ENCODE measurements at regions not wholly inside any gene's neighbourhood (a gene's known extent, or its start where the extent isn't known, plus 50 kb on each side); places are given as distances from the start of the nearest gene placed in this dataset.

- TF ChIP-seq, protein P1, sequence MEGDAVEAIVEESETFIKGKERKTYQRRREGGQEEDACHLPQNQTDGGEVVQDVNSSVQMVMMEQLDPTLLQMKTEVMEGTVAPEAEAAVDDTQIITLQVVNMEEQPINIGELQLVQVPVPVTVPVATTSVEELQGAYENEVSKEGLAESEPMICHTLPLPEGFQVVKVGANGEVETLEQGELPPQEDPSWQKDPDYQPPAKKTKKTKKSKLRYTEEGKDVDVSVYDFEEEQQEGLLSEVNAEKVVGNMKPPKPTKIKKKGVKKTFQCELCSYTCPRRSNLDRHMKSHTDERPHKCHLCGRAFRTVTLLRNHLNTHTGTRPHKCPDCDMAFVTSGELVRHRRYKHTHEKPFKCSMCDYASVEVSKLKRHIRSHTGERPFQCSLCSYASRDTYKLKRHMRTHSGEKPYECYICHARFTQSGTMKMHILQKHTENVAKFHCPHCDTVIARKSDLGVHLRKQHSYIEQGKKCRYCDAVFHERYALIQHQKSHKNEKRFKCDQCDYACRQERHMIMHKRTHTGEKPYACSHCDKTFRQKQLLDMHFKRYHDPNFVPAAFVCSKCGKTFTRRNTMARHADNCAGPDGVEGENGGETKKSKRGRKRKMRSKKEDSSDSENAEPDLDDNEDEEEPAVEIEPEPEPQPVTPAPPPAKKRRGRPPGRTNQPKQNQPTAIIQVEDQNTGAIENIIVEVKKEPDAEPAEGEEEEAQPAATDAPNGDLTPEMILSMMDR (IDR thresholded peaks at IDR 0.05) = no peak
- TF ChIP-seq POLR2A (IDR thresholded peaks at IDR 0.05) = no peak
- peak in 1 of 3 donors; percentile 17 for TF ChIP-seq POLR2AphosphoS5 (IDR thresholded peaks at IDR 0.05)
These were observed 388.6 kb upstream of the TNP1 start for GRCh38 chr2:217248312-217248935.
